GM23338 (cell line): ENCODE measurements at regions not wholly inside any gene's neighbourhood (a gene's known extent, or its start where the extent isn't known, plus 50 kb on each side); places are given as distances from the start of the nearest gene placed in this dataset.

ENCODE experiments used
- ATAC-seq: fragments of 200-7000 bp; cut with Tn5 transposase; 3 replicates; pipeline ENCODE4 v1.9.1; 2020
- DNase-seq: peaks from one replicate; pipeline ENCODE4 v3.0.0-alpha.2; 2015; ENCODE audit warnings: low spot score
- H2AFZ ChIP-seq: fragments of 200-600 bp; sonication (generic); 2 replicates; pipeline ENCODE4 v1.8.0; 2016; ENCODE audit warnings: antibody characterized with exemption, mild to moderate bottlenecking, moderate library complexity
- H3F3A ChIP-seq: fragments of 200-600 bp; sonication (generic); replicated peaks from 2 replicates; pipeline ENCODE4 v1.8.0; 2017; ENCODE audit warnings: antibody characterized with exemption, mixed run types, low read depth
- H3K27ac ChIP-seq: fragments of 200-600 bp; sonication (generic); 2 replicates; pipeline ENCODE4 v1.6.1; 2016; ENCODE audit warnings: low read depth
- H3K27me3 ChIP-seq: fragments of 200-600 bp; sonication (generic); 2 replicates; pipeline ENCODE4 v1.8.0; 2016; ENCODE audit warnings: mild to moderate bottlenecking, mixed run types, moderate library complexity; ENCODE audit not compliant: insufficient read depth
- H3K36me3 ChIP-seq: fragments of 200-600 bp; sonication (generic); 2 replicates; pipeline ENCODE4 v1.8.0; 2016; ENCODE audit warnings: mild to moderate bottlenecking; ENCODE audit not compliant: insufficient read depth
- H3K4me1 ChIP-seq: fragments of 200-600 bp; sonication (generic); 2 replicates; pipeline ENCODE4 v1.8.0; 2016; ENCODE audit warnings: mild to moderate bottlenecking, moderate library complexity; ENCODE audit not compliant: insufficient read depth
- H3K4me2 ChIP-seq: fragments of 200-600 bp; sonication (generic); 2 replicates; pipeline ENCODE4 v1.7.1; 2017; ENCODE audit warnings: mixed run types
- H3K4me3 ChIP-seq: fragments of 200-600 bp; sonication (generic); 2 replicates; pipeline ENCODE4 v1.6.1; 2016; ENCODE audit warnings: mixed run types
- H3K79me2 ChIP-seq: fragments of 200-600 bp; sonication (generic); replicated peaks from 2 replicates; pipeline ENCODE4 v1.8.0; 2017; ENCODE audit warnings: mild to moderate bottlenecking; ENCODE audit not compliant: insufficient read depth
- H3K9me2 ChIP-seq: fragments of 200-600 bp; sonication (generic); 2 replicates; pipeline ENCODE4 v1.8.0; 2017; ENCODE audit not compliant: insufficient read depth
- H4K20me1 ChIP-seq: fragments of 200-600 bp; sonication (generic); replicated peaks from 2 replicates; pipeline ENCODE4 v1.8.0; 2017; ENCODE audit warnings: mild to moderate bottlenecking; ENCODE audit not compliant: insufficient read depth
- H3K27ac Mint-ChIP-seq: 2 replicates; pipeline ENCODE4 v1.8.0; 2020; ENCODE audit warnings: inconsistent platforms, mild to moderate bottlenecking, moderate library complexity, mixed read lengths
- H3K27me3 Mint-ChIP-seq: 3 replicates; pipeline ENCODE4 v1.8.0; 2022; ENCODE audit warnings: low read depth, mild to moderate bottlenecking, moderate library complexity, mixed read lengths, inconsistent platforms; ENCODE audit not compliant: insufficient read depth, poor library complexity
- H3K36me3 Mint-ChIP-seq: 3 replicates; pipeline ENCODE4 v1.8.0; 2021; ENCODE audit warnings: low read depth, mild to moderate bottlenecking, inconsistent platforms, moderate library complexity, mixed read lengths
- H3K4me1 Mint-ChIP-seq: 3 replicates; pipeline ENCODE4 v1.8.0; 2020; ENCODE audit warnings: mild to moderate bottlenecking, inconsistent platforms, mixed read lengths
- H3K4me3 Mint-ChIP-seq: 3 replicates; pipeline ENCODE4 v1.8.0; 2021; ENCODE audit warnings: moderate library complexity, mild to moderate bottlenecking, inconsistent platforms, mixed read lengths
- H3K9me3 Mint-ChIP-seq: 3 replicates; pipeline ENCODE4 v1.8.0; 2020; ENCODE audit warnings: moderate library complexity, mild to moderate bottlenecking, inconsistent platforms, mixed read lengths
- CTCF ChIP-seq, 2 experiments: fragments of 200-600 bp in 1 of 2; sonication (generic) in 1 of 2; conservative IDR thresholded peaks; 2 replicates each; pipeline versions ENCODE4 v1.5.1 to v1.6.1; 2016 to 2017; ENCODE audit warnings: antibody characterized with exemption in 2 of 2, low read depth in 2 of 2, mild to moderate bottlenecking in 2 of 2, moderate library complexity in 1 of 2
- ETS1 ChIP-seq: IDR thresholded peaks from 2 replicates; pipeline ENCODE4 v1.6.1; 2016; ENCODE audit warnings: antibody characterized with exemption
- JUNB ChIP-seq: IDR thresholded peaks from one replicate; pipeline ENCODE4 v1.6.1; 2016; ENCODE audit warnings: antibody characterized with exemption; ENCODE audit not compliant: unreplicated experiment
- NANOG ChIP-seq: IDR thresholded peaks from 2 replicates; pipeline ENCODE4 v1.6.1; 2016; ENCODE audit warnings: antibody characterized with exemption, borderline replicate concordance
- POLR2AphosphoS5 ChIP-seq: IDR thresholded peaks from 2 replicates; pipeline ENCODE4 v1.6.1; 2016; ENCODE audit warnings: antibody characterized with exemption, low read depth
- STAT1 ChIP-seq: IDR thresholded peaks from one replicate; pipeline ENCODE4 v1.6.1; 2016; ENCODE audit warnings: antibody characterized with exemption; ENCODE audit not compliant: unreplicated experiment
- ZNF114 ChIP-seq: fragments of 250-450 bp; sonication (Bioruptor Pico); IDR thresholded peaks from 2 replicates; pipeline ENCODE4 v1.5.0; 2020; ENCODE audit warnings: mild to moderate bottlenecking, moderate library complexity
- ZNF462 ChIP-seq: fragments of 250-450 bp; sonication (Bioruptor Pico); IDR thresholded peaks from 2 replicates; pipeline ENCODE4 v1.5.0; 2020; ENCODE audit warnings: mild to moderate bottlenecking, moderate library complexity

GRCh38 chrX:40440866-40441265 lies 139.9 kb upstream of the ATP6AP2 start:
- H3F3A ChIP-seq = no peaks in the 10 kb centered on the region
- Mint-ChIP-seq H3K27me3 (peaks cover 4% of the 10 kb centered on the region), H3K4me1 (peaks cover 7% of the 10 kb centered on the region; the same call in 2 of the 3 replicates), H3K27ac (peak overlapping the region; percentile 50; the same call in 1 of the 2 replicates), H3K36me3 (no peaks in the 10 kb centered on the region), H3K4me3 (no peak overlapping the region), H3K9me3 (no peaks in the 10 kb centered on the region)
- no peaks in the 10 kb centered on the region for H3K9me2 ChIP-seq
- no peaks in the 10 kb centered on the region for H3K36me3 ChIP-seq
- H3K79me2 ChIP-seq = no peaks in the 10 kb centered on the region
- DNase-seq (no peak), ATAC-seq (no peak)
- no peak for TF ChIP-seq ZNF114 (CRISPR knock-in tag)
- no peak for TF ChIP-seq POLR2AphosphoS5
- TF ChIP-seq ETS1 = no peak
- no peak for TF ChIP-seq JUNB
- no peak for TF ChIP-seq STAT1
- no peak for TF ChIP-seq NANOG
- no peak for TF ChIP-seq CTCF (conservative IDR thresholded peaks at IDR 0.05; ENCODE audit: low read depth in 2 of 2)
- H3K27ac ChIP-seq = no peak overlapping the region
- H4K20me1 ChIP-seq = no peaks in the 10 kb centered on the region
- no peak overlapping the region for H3K4me3 ChIP-seq
- no peak overlapping the region for H2AFZ ChIP-seq
- no peak overlapping the region for H3K4me2 ChIP-seq
- no peaks in the 10 kb centered on the region for H3K4me1 ChIP-seq
- no peaks in the 10 kb centered on the region for H3K27me3 ChIP-seq

GRCh38 chrX:40439625-40440532 lies 140.9 kb upstream of the ATP6AP2 start:
- ATAC-seq (no peak), DNase-seq (no peak)
- Histone ChIP-seq H3K36me3 (no peaks in the 10 kb centered on the region), H2AFZ (no peak overlapping the region), H3K27ac (no peak overlapping the region), H3K4me3 (no peak overlapping the region), H3K9me2 (no peaks in the 10 kb centered on the region), H3K27me3 (no peaks in the 10 kb centered on the region), H3K79me2 (no peaks in the 10 kb centered on the region), H3K4me2 (no peak overlapping the region), H4K20me1 (no peaks in the 10 kb centered on the region), H3F3A (no peaks in the 10 kb centered on the region), H3K4me1 (no peaks in the 10 kb centered on the region)
- Mint-ChIP-seq H3K27ac (no peak overlapping the region), H3K36me3 (no peaks in the 10 kb centered on the region), H3K4me1 (peaks cover 11% of the 10 kb centered on the region; the same call in 2 of the 3 replicates), H3K4me3 (no peak overlapping the region), H3K9me3 (no peaks in the 10 kb centered on the region), H3K27me3 (peaks cover 4% of the 10 kb centered on the region)
- no peak for TF ChIP-seq NANOG
- no peak for TF ChIP-seq ZNF462 (CRISPR knock-in tag)
- no peak for TF ChIP-seq ZNF114 (CRISPR knock-in tag)
- TF ChIP-seq POLR2AphosphoS5 = no peak
